ENCODE measurements at regions not wholly inside any gene's neighbourhood (a gene's known extent, or its start where the extent isn't known, plus 50 kb on each side); places are given as distances from the start of the nearest gene placed in this dataset.
A peak's percentile ranks its signal among the peaks of the same experiment; 100 is the strongest.
"Not testable (repeated sequence)": the region's sequence is repeated elsewhere in the genome, so short reads cannot be mapped to it uniquely, and the experiment has no call there.

GRCh38 chr6:168255283-168255881, 64.2 kb downstream of the DACT2 start:
- no peak for DNase-seq

- no peak for DNase-seq
Measured at GRCh38 chr6:168252267-168252666, 67.3 kb downstream of the DACT2 start.

- no peak for DNase-seq
Measured at GRCh38 chr6:168250250-168250649, 69.3 kb downstream of the DACT2 start.

GRCh38 chr6:168249746-168250145, 69.8 kb downstream of the DACT2 start:
- DNase-seq: no peak

GRCh38 chr6:168248148-168248620, 71.4 kb downstream of the DACT2 start:
- no peak for DNase-seq

- DNase-seq: peak; percentile 64
Measured at GRCh38 chr6:168247443-168248147, 72.0 kb downstream of the DACT2 start.

- DNase-seq: no peak
Measured at GRCh38 chr6:168244961-168245551, 74.5 kb downstream of the DACT2 start.

GRCh38 chr6:168243812-168244376, 75.7 kb downstream of the DACT2 start:
- DNase-seq: peak; percentile 11

GRCh38 chr6:168242940-168243225, 76.7 kb downstream of the DACT2 start:
- DNase-seq: no peak

- no peak for DNase-seq
Measured at GRCh38 chr6:168242111-168242939, 77.3 kb downstream of the DACT2 start.

GRCh38 chr6:168240160-168240559, 79.4 kb downstream of the DACT2 start:
- no peak for DNase-seq

- DNase-seq: no peak
Measured at GRCh38 chr6:168239044-168239773, 80.4 kb downstream of the DACT2 start.

- DNase-seq: peak; percentile 40
Measured at GRCh38 chr6:168238159-168238909, 81.2 kb downstream of the DACT2 start.

- DNase-seq: not testable (repeated sequence)
Measured at GRCh38 chr6:168233875-168234213, 85.7 kb downstream of the DACT2 start.

GRCh38 chr6:168232989-168233874, 86.3 kb downstream of the DACT2 start:
- DNase-seq: no peak

- no peak for DNase-seq
Measured at GRCh38 chr6:168232528-168232927, 87.0 kb downstream of the DACT2 start.

- no peak for DNase-seq
Measured at GRCh38 chr6:168232062-168232461, 87.5 kb downstream of the DACT2 start.

- no peak for DNase-seq
Measured at GRCh38 chr6:168231393-168231957, 88.1 kb downstream of the DACT2 start.

- DNase-seq: no peak
Measured at GRCh38 chr6:168229368-168229752, 90.2 kb downstream of the DACT2 start.

GRCh38 chr6:168228676-168229367, 90.8 kb downstream of the DACT2 start:
- no peak for DNase-seq
